ENCODE measurements at regions not wholly inside any gene's neighbourhood (a gene's known extent, or its start where the extent isn't known, plus 50 kb on each side); places are given as distances from the start of the nearest gene placed in this dataset.
"Not testable (repeated sequence)": the region's sequence is repeated elsewhere in the genome, so short reads cannot be mapped to it uniquely, and the experiment has no call there.

GRCh38 chr1:67906015-67906414 lies 72.7 kb upstream of the GNG12 start:
- TF ChIP-seq, protein P1, sequence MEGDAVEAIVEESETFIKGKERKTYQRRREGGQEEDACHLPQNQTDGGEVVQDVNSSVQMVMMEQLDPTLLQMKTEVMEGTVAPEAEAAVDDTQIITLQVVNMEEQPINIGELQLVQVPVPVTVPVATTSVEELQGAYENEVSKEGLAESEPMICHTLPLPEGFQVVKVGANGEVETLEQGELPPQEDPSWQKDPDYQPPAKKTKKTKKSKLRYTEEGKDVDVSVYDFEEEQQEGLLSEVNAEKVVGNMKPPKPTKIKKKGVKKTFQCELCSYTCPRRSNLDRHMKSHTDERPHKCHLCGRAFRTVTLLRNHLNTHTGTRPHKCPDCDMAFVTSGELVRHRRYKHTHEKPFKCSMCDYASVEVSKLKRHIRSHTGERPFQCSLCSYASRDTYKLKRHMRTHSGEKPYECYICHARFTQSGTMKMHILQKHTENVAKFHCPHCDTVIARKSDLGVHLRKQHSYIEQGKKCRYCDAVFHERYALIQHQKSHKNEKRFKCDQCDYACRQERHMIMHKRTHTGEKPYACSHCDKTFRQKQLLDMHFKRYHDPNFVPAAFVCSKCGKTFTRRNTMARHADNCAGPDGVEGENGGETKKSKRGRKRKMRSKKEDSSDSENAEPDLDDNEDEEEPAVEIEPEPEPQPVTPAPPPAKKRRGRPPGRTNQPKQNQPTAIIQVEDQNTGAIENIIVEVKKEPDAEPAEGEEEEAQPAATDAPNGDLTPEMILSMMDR (conservative IDR thresholded peaks at IDR 0.05; ENCODE audit: low read depth, low read length), result not testable (repeated sequence)
- not testable (repeated sequence) for TF ChIP-seq EZH2 (IDR thresholded peaks at IDR 0.05; ENCODE audit: low read length, unreplicated experiment)

All from PC-3 (cell line).